ENCODE measurements at regions not wholly inside any gene's neighbourhood (a gene's known extent, or its start where the extent isn't known, plus 50 kb on each side); places are given as distances from the start of the nearest gene placed in this dataset.

DNA sequence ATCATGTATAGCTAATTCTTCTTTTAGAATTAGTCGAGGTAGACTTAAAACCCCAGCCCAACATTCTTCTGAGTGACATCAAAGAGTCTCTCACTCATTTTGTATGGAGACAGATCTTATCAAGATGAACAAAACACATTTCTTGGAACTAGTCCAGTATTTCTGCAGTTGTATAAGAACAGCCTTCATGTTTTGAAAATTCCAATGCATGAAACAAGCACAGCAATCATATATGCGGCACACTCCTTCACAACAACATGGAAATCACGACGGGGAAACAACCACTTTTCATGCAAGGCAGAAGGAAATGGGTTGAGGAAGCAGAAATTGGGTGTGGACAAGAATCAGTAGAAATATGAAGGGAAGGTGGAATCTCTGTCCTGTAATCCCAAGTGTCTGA is 113.8 kb downstream of the PLK2 start:
- TF ChIP-seq POLR2A (IDR thresholded peaks at IDR 0.05), result no peak
- TF ChIP-seq, protein P1, sequence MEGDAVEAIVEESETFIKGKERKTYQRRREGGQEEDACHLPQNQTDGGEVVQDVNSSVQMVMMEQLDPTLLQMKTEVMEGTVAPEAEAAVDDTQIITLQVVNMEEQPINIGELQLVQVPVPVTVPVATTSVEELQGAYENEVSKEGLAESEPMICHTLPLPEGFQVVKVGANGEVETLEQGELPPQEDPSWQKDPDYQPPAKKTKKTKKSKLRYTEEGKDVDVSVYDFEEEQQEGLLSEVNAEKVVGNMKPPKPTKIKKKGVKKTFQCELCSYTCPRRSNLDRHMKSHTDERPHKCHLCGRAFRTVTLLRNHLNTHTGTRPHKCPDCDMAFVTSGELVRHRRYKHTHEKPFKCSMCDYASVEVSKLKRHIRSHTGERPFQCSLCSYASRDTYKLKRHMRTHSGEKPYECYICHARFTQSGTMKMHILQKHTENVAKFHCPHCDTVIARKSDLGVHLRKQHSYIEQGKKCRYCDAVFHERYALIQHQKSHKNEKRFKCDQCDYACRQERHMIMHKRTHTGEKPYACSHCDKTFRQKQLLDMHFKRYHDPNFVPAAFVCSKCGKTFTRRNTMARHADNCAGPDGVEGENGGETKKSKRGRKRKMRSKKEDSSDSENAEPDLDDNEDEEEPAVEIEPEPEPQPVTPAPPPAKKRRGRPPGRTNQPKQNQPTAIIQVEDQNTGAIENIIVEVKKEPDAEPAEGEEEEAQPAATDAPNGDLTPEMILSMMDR (IDR thresholded peaks at IDR 0.05), result no peak
